ENCODE measurements at regions not wholly inside any gene's neighbourhood (a gene's known extent, or its start where the extent isn't known, plus 50 kb on each side); places are given as distances from the start of the nearest gene placed in this dataset.

- H3K27ac ChIP-seq (ENCODE audit: low read depth in 2 of 2, low read length in 1 of 2), result no peak overlapping the region
- H3K4me3 ChIP-seq (ENCODE audit: low read depth in 2 of 2, low read length in 1 of 2), result no peak overlapping the region
- peaks cover 0 to 7% of the 10 kb centered on the region in 2 experiments; a peak in 2 of 4 replicates for H3K4me1 ChIP-seq (ENCODE audit: control insufficient read depth in 1 of 2, insufficient read depth in 2 of 2, low read depth in 1 of 2, low read length in 1 of 2)
- WGBS (ENCODE audit: low lambda C conversion rate), result 87% methylated on average over 3 of the region's 3 CpGs
- no peak overlapping the region for H3K9ac ChIP-seq
- H3K9me3 ChIP-seq, result no peaks in the 10 kb centered on the region
- peaks cover under 1% of the 10 kb centered on the region for H3F3A ChIP-seq (replicated peaks; ENCODE audit: insufficient read depth)
- H3K27me3 ChIP-seq (ENCODE audit: insufficient read depth), result no peaks in the 10 kb centered on the region
- H4K20me1 ChIP-seq (ENCODE audit: insufficient read depth), result no peaks in the 10 kb centered on the region
- no peak overlapping the region for H3K4me2 ChIP-seq
- TF ChIP-seq RFX5 (IDR thresholded peaks at IDR 0.05; ENCODE audit: low read length), result no peak
- TF ChIP-seq RXRA (IDR thresholded peaks at IDR 0.05; ENCODE audit: borderline replicate concordance, low read depth), result no peak
- no peak for TF ChIP-seq FOXJ3 (CRISPR knock-in tag; IDR thresholded peaks at IDR 0.05)
- TF ChIP-seq USF2 (IDR thresholded peaks at IDR 0.05; ENCODE audit: borderline replicate concordance, low read depth, low read length), result no peak
- TF ChIP-seq TAF1 (IDR thresholded peaks at IDR 0.05; ENCODE audit: borderline replicate concordance, low read depth, low read length), result no peak
- no peak for TF ChIP-seq EZH2phosphoT487 (IDR thresholded peaks at IDR 0.05; ENCODE audit: borderline replicate concordance, low read depth)
- no peak for TF ChIP-seq REST (IDR thresholded peaks at IDR 0.05; ENCODE audit: low read depth, low read length)
- no peak for TF ChIP-seq MXI1 (IDR thresholded peaks at IDR 0.05; ENCODE audit: low read depth, low read length)
- ChIA-PET CTCF (no interaction called here), POLR2A (no interaction called here)
- H3K36me3 ChIP-seq (replicated peaks in 1 of 2; ENCODE audit: control insufficient read depth in 1 of 2, insufficient read depth in 2 of 2, low read length in 1 of 2), result no peaks in the 10 kb centered on the region
- DNase-seq, result no peak
- H3K79me2 ChIP-seq (ENCODE audit: insufficient read depth), result no peaks in the 10 kb centered on the region
- no peaks in the 10 kb centered on the region for H3K9me2 ChIP-seq
- H2AFZ ChIP-seq (ENCODE audit: low read depth), result no peak overlapping the region
These were observed 102.6 kb upstream of the PPP2R5A start for GRCh38 chr1:212182579-212182978.

DNA sequence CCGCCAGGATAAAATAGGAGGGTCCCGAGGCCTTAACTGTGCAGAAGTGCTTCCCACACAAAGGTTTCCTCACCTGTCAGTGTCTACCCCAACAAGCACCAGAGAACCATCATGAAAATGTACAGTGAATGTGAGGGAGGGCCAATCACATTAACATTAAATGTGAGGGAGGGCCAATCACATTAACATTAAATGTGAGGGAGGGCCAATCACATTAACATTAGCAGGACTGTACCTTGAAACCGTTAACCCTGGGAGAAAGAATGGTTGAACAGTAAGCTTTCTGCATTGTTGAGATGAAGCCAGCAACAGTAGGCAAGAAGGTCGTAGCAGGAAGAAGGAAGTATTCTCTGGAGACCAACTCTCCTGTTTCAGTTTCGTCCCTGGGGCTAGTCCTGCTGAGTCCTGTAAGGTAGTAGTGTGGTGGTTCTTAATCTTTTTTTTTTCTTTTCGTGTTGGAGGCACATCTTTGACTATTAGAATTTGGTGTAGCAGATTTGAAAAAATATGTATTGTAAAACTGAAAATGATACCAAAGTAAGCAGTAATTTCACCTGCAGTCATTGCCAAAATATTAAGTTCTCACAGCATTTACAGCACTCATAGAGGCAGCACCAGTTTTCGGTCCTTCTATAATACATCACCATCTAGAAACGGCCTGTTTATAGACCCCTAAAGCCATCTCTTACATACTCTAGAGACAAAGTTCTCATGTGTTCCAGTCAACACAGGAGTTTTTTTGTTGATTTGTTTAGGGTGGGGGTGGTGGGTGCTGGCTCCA is 98.6 kb upstream of the PPP2R5A start:
- DNase-seq, result no peak
- WGBS (ENCODE audit: low lambda C conversion rate), result 72% methylated on average over 8 of the region's 8 CpGs
- H3K4me3 ChIP-seq (ENCODE audit: low read depth in 2 of 2, low read length in 1 of 2), result no peak overlapping the region
- ChIA-PET CTCF (no interaction called here), POLR2A (no interaction called here)
- H3K4me2 ChIP-seq, result no peak overlapping the region
- H3K27ac ChIP-seq (ENCODE audit: low read depth in 2 of 2, low read length in 1 of 2), result no peak overlapping the region
- no peaks in the 10 kb centered on the region for H3K79me2 ChIP-seq (ENCODE audit: insufficient read depth)
- no peak overlapping the region for H3K9ac ChIP-seq
- peaks cover 0 to 8% of the 10 kb centered on the region in 2 experiments; a peak in 1 of 4 replicates for H3K4me1 ChIP-seq (ENCODE audit: control insufficient read depth in 1 of 2, insufficient read depth in 2 of 2, low read depth in 1 of 2, low read length in 1 of 2)
- no peaks in the 10 kb centered on the region for H3K27me3 ChIP-seq (ENCODE audit: insufficient read depth)
- H2AFZ ChIP-seq (ENCODE audit: low read depth), result no peak overlapping the region
- no peaks in the 10 kb centered on the region for H3K9me3 ChIP-seq
- no peaks in the 10 kb centered on the region for H3K36me3 ChIP-seq (replicated peaks in 1 of 2; ENCODE audit: control insufficient read depth in 1 of 2, insufficient read depth in 2 of 2, low read length in 1 of 2)
- peaks cover 3% of the 10 kb centered on the region for H3F3A ChIP-seq (replicated peaks; ENCODE audit: insufficient read depth)
- H3K9me2 ChIP-seq, result no peaks in the 10 kb centered on the region
- no peaks in the 10 kb centered on the region for H4K20me1 ChIP-seq (ENCODE audit: insufficient read depth)
- TF ChIP-seq ELF1 (IDR thresholded peaks at IDR 0.05) (no peak), TAF1 (IDR thresholded peaks at IDR 0.05; ENCODE audit: borderline replicate concordance, low read depth, low read length) (no peak), PBX3 (IDR thresholded peaks at IDR 0.05) (no peak), TEAD4 (IDR thresholded peaks at IDR 0.05; ENCODE audit: borderline replicate concordance, insufficient read depth) (no peak), MEF2A (IDR thresholded peaks at IDR 0.05; ENCODE audit: borderline replicate concordance, low read depth) (no peak), MXI1 (IDR thresholded peaks at IDR 0.05; ENCODE audit: low read depth, low read length) (no peak), TCF12 (IDR thresholded peaks at IDR 0.05) (no peak)
- TF ChIP-seq, protein P1, sequence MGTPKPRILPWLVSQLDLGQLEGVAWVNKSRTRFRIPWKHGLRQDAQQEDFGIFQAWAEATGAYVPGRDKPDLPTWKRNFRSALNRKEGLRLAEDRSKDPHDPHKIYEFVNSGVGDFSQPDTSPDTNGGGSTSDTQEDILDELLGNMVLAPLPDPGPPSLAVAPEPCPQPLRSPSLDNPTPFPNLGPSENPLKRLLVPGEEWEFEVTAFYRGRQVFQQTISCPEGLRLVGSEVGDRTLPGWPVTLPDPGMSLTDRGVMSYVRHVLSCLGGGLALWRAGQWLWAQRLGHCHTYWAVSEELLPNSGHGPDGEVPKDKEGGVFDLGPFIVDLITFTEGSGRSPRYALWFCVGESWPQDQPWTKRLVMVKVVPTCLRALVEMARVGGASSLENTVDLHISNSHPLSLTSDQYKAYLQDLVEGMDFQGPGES (IDR thresholded peaks at IDR 0.05; ENCODE audit: low read depth, low read length), result no peak
- TF ChIP-seq, protein P2, sequence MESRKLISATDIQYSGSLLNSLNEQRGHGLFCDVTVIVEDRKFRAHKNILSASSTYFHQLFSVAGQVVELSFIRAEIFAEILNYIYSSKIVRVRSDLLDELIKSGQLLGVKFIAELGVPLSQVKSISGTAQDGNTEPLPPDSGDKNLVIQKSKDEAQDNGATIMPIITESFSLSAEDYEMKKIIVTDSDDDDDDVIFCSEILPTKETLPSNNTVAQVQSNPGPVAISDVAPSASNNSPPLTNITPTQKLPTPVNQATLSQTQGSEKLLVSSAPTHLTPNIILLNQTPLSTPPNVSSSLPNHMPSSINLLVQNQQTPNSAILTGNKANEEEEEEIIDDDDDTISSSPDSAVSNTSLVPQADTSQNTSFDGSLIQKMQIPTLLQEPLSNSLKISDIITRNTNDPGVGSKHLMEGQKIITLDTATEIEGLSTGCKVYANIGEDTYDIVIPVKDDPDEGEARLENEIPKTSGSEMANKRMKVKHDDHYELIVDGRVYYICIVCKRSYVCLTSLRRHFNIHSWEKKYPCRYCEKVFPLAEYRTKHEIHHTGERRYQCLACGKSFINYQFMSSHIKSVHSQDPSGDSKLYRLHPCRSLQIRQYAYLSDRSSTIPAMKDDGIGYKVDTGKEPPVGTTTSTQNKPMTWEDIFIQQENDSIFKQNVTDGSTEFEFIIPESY (IDR thresholded peaks at IDR 0.05; ENCODE audit: borderline replicate concordance, low read depth), result no peak
- TF ChIP-seq, protein P3, sequence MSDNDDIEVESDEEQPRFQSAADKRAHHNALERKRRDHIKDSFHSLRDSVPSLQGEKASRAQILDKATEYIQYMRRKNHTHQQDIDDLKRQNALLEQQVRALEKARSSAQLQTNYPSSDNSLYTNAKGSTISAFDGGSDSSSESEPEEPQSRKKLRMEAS (IDR thresholded peaks at IDR 0.05; ENCODE audit: low read depth), result no peak

Data from SK-N-SH (cell line).